ENCODE measurements at regions not wholly inside any gene's neighbourhood (a gene's known extent, or its start where the extent isn't known, plus 50 kb on each side); places are given as distances from the start of the nearest gene placed in this dataset.

DNA sequence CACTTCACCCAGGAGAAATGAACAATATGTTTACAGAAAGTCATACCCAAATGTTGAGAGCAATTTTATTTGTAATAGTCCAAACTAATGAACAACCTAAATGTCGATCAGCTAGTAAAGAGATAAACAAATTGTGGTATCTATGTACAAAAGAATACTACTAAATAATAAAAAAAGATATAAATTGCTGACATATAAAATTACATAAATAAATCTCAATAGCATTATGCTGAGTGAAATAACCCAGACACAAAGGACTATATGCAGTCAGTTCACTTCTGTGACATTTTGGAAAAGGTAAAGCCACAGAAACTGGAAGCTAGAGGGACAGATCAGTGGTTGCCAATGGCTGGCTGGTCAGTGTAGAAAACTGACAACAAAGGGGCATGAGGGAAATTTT is 346.0 kb upstream of the PCDH20 start:
- TF ChIP-seq CTCF (conservative IDR thresholded peaks at IDR 0.05) (no peak), ZFX (IDR thresholded peaks at IDR 0.05) (no peak)
- H3K27ac ChIP-seq: no peak overlapping the region

GRCh38 chr13:61760102-61760501 is 344.5 kb upstream of the PCDH20 start:
- TF ChIP-seq ZFX (IDR thresholded peaks at IDR 0.05): no peak
- no peak for TF ChIP-seq CTCF (conservative IDR thresholded peaks at IDR 0.05)
- H3K27ac ChIP-seq: no peak overlapping the region

DNA sequence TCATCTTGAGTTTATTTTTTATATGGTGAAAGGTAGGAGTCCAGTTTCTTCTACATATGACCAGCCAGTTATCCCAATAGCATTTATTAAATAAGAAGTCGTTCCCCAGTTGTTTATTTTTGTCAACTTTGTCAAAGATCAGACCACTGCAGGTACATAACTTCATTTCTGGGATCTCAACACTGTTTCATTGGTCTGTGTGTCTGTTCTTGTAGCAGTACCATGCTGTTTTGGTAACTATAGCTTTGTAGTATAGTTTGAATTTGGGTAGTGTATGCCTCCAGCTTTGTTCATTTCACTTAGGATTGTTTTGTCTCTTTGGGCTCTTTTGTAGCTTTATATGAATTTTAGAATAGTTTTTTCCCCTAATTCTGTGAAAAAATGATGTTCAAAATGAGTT is 340.4 kb upstream of the PCDH20 start:
- TF ChIP-seq CTCF (conservative IDR thresholded peaks at IDR 0.05): no peak
- no peak for TF ChIP-seq ZFX (IDR thresholded peaks at IDR 0.05)
- no peak overlapping the region for H3K27ac ChIP-seq

DNA sequence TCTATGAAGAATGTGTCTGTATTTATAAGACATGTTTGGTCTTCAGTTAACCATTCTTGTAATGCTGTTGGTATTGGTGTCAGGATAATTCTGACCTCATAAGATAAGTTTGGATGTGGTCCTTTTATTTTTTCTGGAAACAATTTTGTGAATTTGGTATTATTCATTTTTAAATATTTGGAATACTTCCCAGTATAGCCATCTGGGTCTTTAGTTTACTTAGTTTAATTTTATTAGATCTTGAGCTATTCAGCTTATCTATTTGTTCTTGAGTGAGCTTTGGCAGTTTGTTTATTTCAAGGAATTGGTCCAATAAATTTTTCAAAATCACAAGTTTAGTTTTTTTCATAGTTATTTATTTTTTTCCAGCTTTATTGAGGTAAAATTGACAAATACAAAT is 335.4 kb upstream of the PCDH20 start:
- no peak overlapping the region for H3K27ac ChIP-seq
- TF ChIP-seq CTCF (conservative IDR thresholded peaks at IDR 0.05): no peak
- TF ChIP-seq ZFX (IDR thresholded peaks at IDR 0.05): no peak

GRCh38 chr13:61738236-61738750 is 322.6 kb upstream of the PCDH20 start:
- TF ChIP-seq CTCF (conservative IDR thresholded peaks at IDR 0.05): no peak
- no peak for TF ChIP-seq ZFX (IDR thresholded peaks at IDR 0.05)

DNA sequence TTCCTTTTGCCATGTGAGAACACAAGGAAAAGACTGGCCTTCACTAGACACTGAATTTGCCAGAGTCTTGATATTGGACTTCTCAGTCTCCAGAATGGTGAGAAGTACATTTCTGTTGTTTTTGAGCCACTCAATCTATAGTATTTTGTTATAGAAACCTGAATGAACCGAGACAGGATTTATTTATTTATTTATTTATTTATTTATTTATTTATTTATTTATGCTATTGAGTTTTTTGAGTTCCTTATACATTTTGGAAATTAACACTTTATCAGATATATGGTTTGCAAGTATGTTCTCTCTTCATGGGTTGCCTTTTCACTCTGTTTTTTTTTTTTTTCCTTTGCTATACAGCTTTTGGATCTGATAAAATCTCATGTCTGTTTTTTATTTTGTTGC is 319.0 kb upstream of the PCDH20 start:
- no peak overlapping the region for H3K27ac ChIP-seq
- no peak for TF ChIP-seq CTCF (conservative IDR thresholded peaks at IDR 0.05)
- TF ChIP-seq ZFX (IDR thresholded peaks at IDR 0.05): no peak

More at GRCh38 chr13:61738236-61738750, 322.6 kb upstream of the PCDH20 start:
- H3K27ac ChIP-seq: no peak overlapping the region

DNA sequence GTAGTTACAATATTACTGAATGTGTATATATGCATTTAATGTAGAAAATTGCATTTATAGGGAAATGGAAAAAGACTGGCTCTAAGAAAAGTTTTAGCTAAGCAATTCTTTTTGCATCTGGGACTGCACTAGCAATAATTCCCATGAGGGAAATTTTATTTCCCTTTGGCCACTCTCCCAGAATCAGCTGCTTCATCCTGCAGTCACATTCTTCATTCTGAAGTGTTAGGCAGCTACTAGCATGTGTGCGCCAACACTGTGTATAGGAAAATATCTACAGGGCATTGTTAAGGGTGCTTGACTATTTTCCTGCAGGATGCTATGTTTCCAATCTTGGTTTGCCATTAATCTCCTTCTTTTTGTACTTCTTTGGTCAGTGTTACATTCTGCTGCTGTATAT is 312.8 kb upstream of the PCDH20 start:
- TF ChIP-seq CTCF (conservative IDR thresholded peaks at IDR 0.05) (no peak), ZFX (IDR thresholded peaks at IDR 0.05) (no peak)
- no peak overlapping the region for H3K27ac ChIP-seq

Data from C4-2B (cell line).